Head of caudate nucleus (tissue), 42 donors: ENCODE measurements at regions not wholly inside any gene's neighbourhood (a gene's known extent, or its start where the extent isn't known, plus 50 kb on each side); places are given as distances from the start of the nearest gene placed in this dataset.

Experiments
- DNase-seq, 42 donors: peaks; one replicate each; pipeline versions ENCODE4 v3.0.0 to v3.0.0-alpha.2; 2020 to 2021; ENCODE audit warnings: mixed read lengths in 7 of 42
- intact Hi-C: fragments of 100-400 bp; cut with DNase I; formaldehyde crosslinking; loops from one replicate; pipeline ENCODE4 v1.15.0; 2022

DNA sequence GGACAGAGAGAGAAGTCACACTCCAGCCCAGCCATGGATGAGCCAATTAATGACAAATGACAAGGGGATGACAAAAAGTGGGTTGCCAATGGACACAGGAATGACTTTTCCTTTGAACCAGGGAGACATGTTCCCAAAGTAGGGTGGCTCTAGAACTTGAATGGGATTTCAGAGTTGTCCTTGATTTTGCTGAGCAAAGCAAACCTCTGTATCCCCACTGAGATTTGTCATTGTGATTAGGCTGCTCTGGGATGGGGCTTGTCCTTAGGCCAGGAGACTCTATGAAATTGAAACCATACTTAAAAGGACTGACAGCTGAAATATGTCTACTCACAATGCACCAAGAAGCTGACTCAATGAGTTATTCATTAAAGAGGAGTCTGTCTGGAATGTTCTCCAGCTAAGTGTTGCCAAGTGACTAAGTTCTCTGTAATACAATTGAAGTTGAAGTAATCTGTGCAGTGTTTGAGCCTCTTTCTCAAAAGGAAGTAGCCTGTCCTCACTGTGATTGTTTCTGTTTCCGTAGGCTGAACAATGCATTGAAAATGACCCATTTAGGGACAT lies 69.0 kb upstream of the PCDH9 start:
- intact Hi-C loops, result no loop called here
- no peak for DNase-seq

GRCh38 chr13:67298297-67298696 lies 68.2 kb upstream of the PCDH9 start:
- intact Hi-C loops, result no loop called here
- no peak for DNase-seq

GRCh38 chr13:67296511-67296910 lies 66.4 kb upstream of the PCDH9 start:
- intact Hi-C loops, result no loop called here
- DNase-seq, result no peak

DNA sequence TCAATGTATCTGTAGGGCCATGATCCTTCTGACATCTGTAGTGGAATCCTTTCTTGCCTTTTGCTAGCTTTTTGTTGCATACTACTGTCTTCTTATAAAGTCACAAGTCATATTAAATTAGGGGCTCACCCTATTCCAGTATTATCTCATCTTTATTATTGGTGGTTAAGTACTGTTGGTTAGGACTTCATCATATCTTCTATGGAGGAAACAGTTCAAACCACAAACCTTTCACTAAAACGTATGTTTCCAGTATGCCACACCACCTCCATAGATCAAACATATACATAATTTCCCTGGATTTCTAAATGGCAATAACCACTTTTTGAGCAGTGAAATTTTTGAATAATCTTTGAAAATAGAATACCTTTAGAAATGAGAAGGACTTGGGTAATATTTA lies 62.8 kb upstream of the PCDH9 start:
- DNase-seq, result no peak
- intact Hi-C loops, result no loop called here

GRCh38 chr13:67285611-67286010 lies 55.5 kb upstream of the PCDH9 start:
- intact Hi-C loops, result no loop called here
- DNase-seq, result no peak

GRCh38 chr13:67283637-67284036 lies 53.5 kb upstream of the PCDH9 start:
- DNase-seq, result no peak
- intact Hi-C loops, result no loop called here

GRCh38 chr13:67281466-67281865 lies 51.3 kb upstream of the PCDH9 start:
- intact Hi-C loops, result no loop called here
- DNase-seq, result no peak
